ENCODE measurements at regions not wholly inside any gene's neighbourhood (a gene's known extent, or its start where the extent isn't known, plus 50 kb on each side); places are given as distances from the start of the nearest gene placed in this dataset.
"Not testable (repeated sequence)": the region's sequence is repeated elsewhere in the genome, so short reads cannot be mapped to it uniquely, and the experiment has no call there.

- in situ Hi-C loops (cut with HindIII; ENCODE audit: low pct_unique_long_range_greater_than_20kb, low sequenced_read_pairs); DNase-seq (ENCODE audit: low read depth): not testable (repeated sequence)
These were observed 63.1 kb downstream of the TRIM43 start for GRCh38 chr2:95654897-95655296.

DNA sequence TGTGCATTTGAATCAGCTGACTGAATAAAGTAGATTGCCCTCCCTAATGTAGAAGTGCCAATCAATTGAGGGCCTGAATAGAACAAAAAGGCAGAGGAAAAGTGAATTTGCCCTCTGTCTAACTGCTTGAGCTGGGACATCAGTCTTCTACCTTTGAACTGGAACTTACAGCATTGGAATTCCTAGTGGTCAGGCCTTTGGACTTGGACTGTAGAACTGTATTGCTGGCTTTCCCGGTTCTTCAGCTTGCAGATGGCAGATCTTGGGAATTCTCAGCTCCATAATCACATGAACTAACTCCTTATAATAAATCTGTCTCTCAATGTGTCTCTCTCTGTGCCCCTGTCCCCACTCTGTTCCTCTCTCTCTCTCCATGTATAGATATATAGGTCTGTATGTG is 64.8 kb downstream of the TRIM43 start:
- in situ Hi-C loops (cut with HindIII; ENCODE audit: low pct_unique_long_range_greater_than_20kb, low sequenced_read_pairs); DNase-seq (ENCODE audit: low read depth): not testable (repeated sequence)

DNA sequence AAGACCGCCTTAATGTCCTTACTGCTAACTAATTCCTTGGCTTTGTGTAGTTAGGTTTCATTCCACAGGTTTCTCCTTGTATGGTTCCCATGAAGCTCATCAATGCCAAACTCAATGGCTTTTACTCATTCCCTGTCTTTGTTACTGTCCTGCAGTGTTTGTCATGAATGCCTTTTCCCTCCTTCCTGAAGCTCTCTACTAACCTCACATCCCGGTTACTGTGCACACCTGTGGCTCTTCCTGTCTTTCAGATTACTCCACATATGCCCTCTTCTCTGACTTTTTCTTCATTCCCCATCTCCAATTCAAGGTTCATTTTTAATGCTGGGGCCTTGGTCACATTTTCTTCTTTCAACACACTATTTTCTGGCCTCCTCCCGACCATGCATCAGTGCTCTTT is 66.1 kb downstream of the TRIM43 start:
- DNase-seq (ENCODE audit: low read depth); in situ Hi-C loops (cut with HindIII; ENCODE audit: low pct_unique_long_range_greater_than_20kb, low sequenced_read_pairs): not testable (repeated sequence)

GRCh38 chr2:95660766-95661562 is 69.2 kb downstream of the TRIM43 start:
- DNase-seq (ENCODE audit: low read depth); in situ Hi-C loops (cut with HindIII; ENCODE audit: low pct_unique_long_range_greater_than_20kb, low sequenced_read_pairs): not testable (repeated sequence)

- in situ Hi-C loops (cut with HindIII; ENCODE audit: low pct_unique_long_range_greater_than_20kb, low sequenced_read_pairs); DNase-seq (ENCODE audit: low read depth): not testable (repeated sequence)
These were observed 72.0 kb downstream of the TRIM43 start for GRCh38 chr2:95663471-95664441.

DNA sequence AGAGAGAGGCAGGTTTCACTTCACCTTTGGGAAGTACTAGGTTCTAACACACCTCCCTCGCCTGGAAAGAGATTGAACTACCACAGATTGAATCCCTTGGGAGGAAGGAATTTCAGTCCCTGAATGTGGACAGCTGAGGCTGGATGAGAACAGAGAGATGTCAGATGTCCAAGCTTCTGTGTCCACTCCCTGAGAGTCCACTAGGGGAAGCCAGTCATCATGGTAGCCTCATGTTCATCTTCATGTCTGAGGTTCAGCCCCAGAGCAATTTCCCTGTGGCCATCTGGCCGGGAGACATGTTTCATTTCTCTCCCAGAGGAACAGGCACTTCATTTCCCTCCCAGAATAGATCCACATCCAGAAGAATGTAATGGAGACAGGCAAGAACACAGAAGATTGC is 74.8 kb downstream of the TRIM43 start:
- in situ Hi-C loops (cut with HindIII; ENCODE audit: low pct_unique_long_range_greater_than_20kb, low sequenced_read_pairs); DNase-seq (ENCODE audit: low read depth): not testable (repeated sequence)

DNA sequence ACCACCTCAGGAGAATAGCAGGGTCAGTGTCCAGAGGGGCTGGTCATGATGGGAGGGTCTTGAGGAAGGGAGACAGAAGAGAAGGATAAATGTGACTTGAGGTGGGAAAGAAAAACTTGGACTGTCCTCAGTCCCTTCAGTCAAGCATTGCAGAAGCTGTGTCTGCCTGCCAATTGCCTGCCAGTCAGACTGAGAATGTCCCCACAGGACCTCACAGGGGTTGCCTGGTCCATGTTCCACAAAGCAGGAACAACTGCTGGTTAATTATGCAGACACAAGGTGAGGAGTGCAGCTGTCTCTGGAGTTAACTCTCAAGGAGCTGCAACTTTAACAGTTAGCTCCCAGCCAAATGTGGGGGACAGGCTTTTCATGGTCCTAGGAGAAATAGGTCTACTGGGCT is 75.7 kb downstream of the TRIM43 start:
- in situ Hi-C loops (cut with HindIII; ENCODE audit: low pct_unique_long_range_greater_than_20kb, low sequenced_read_pairs): no loop called here

GRCh38 chr2:95668934-95669333 is 77.1 kb downstream of the TRIM43 start:
- DNase-seq (ENCODE audit: low read depth); in situ Hi-C loops (cut with HindIII; ENCODE audit: low pct_unique_long_range_greater_than_20kb, low sequenced_read_pairs): not testable (repeated sequence)

More for the DNA sequence above, 75.7 kb downstream of the TRIM43 start:
- DNase-seq (ENCODE audit: low read depth): no peak

DNA sequence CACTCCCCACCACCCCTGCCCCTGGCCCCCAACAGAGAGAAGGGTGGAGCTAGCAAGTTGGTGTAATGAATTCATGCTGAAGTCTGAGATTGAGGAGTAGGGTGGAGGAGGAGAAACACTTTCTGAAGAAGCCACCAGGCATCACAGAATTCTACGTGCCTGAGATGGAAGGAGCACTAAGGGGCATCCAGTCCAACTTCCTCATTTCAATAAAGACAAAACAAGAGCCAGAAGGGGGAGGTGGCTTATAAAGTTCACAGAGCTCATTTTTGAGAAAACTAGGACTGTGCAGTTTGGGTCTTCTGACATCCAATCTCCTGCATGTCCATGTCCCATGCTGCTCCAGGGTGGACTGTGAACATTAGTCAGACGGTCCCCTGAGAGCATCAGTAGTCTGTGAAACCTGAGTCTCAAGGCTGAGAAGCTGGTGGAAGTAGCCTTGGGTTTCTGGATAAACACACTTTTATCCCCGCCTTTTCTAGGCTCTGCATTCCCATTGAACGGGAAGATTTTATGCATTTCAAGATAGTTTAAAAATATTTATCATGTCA is 77.7 kb downstream of the TRIM43 start:
- no peak for DNase-seq (ENCODE audit: low read depth)
- in situ Hi-C loops (cut with HindIII; ENCODE audit: low pct_unique_long_range_greater_than_20kb, low sequenced_read_pairs): no loop called here

DNA sequence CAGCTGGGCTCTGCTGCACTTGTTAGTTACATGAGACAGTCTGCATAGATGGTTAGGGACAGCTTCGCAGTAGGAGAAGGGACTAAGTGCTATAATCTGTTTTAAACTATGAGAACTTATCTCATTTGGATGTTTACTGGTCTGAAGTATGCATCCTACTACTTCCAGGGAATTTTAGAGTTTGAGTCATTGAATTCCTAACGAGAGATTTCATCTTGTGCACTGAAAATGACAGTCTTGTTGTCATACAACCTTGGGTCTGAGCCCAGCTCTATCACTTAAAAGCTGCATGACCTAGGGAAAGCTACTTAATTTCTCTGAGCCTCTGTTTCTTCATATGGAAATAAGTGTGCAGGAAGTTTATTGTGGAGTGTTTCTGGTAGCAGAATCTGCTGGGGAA is 78.4 kb downstream of the TRIM43 start:
- DNase-seq (ENCODE audit: low read depth): no peak
- in situ Hi-C loops (cut with HindIII; ENCODE audit: low pct_unique_long_range_greater_than_20kb, low sequenced_read_pairs): no loop called here

GRCh38 chr2:95670686-95671085 is 78.9 kb downstream of the TRIM43 start:
- no peak for DNase-seq (ENCODE audit: low read depth)
- in situ Hi-C loops (cut with HindIII; ENCODE audit: low pct_unique_long_range_greater_than_20kb, low sequenced_read_pairs): no loop called here

DNA sequence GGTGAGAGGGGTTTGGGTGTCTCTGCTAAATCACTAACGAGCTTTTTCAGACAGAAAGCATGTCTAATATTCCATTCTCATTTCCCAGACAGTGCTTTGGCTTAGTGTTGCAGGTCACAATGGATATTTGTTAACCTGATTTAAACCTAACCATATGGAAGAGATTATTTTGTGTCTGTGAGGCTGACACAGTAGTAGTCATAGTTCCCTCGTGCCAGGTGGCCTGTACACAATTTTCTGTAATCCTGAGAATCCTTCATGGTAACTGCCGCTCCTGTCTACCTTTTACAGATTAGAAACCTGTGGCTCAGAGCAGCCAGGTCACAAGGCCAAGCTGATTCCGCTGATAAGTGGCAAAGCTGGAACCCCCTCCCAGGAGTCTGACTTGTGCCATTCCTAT is 79.4 kb downstream of the TRIM43 start:
- DNase-seq (ENCODE audit: low read depth); in situ Hi-C loops (cut with HindIII; ENCODE audit: low pct_unique_long_range_greater_than_20kb, low sequenced_read_pairs): not testable (repeated sequence)

GRCh38 chr2:95671992-95672391 is 80.2 kb downstream of the TRIM43 start:
- in situ Hi-C loops (cut with HindIII; ENCODE audit: low pct_unique_long_range_greater_than_20kb, low sequenced_read_pairs); DNase-seq (ENCODE audit: low read depth): not testable (repeated sequence)

DNA sequence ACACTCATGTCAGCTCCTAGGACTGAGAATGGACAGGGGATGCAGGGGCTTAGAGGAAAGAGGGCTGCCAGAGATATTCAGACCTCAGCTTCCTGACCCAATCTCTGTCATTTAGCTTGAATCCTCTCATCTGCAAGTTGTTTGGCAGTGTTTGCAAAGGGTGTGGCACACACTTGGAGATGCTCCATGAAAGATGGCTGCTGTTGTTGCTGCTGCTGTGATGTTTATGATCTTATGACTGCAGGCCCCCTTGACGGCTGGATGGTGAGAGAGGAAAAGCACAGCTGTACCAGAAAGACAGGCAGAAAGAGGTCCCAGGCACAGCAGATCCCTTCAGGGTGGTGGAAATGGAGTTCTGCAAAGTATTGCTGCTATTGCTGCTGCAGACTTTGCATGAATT is 80.7 kb downstream of the TRIM43 start:
- in situ Hi-C loops (cut with HindIII; ENCODE audit: low pct_unique_long_range_greater_than_20kb, low sequenced_read_pairs); DNase-seq (ENCODE audit: low read depth): not testable (repeated sequence)

GRCh38 chr2:95674186-95674585 is 82.4 kb downstream of the TRIM43 start:
- no peak for DNase-seq (ENCODE audit: low read depth)
- in situ Hi-C loops (cut with HindIII; ENCODE audit: low pct_unique_long_range_greater_than_20kb, low sequenced_read_pairs): no loop called here

DNA sequence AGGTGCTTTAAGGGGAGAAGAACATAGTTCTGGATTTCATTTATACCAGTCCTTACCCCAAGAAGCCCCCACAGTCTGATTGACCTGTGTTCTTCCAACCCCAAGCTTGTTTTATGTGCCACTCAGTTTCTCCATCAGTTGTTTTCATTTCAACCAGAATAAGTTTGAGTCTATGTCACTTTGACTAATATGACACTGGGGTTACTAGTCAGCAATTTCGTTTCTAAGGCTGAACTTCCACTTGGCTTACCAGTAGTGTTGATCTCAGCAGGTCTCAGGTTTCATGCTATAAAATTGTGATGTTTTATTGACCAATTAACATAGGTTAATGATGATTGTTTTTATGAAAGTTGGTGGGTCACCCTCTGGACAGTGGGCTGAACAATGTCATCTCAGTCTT is 84.8 kb downstream of the TRIM43 start:
- DNase-seq (ENCODE audit: low read depth): not testable (repeated sequence)

GRCh38 chr2:95677346-95677745 is 85.5 kb downstream of the TRIM43 start:
- in situ Hi-C loops (cut with HindIII; ENCODE audit: low pct_unique_long_range_greater_than_20kb, low sequenced_read_pairs): no loop called here
- DNase-seq (ENCODE audit: low read depth): no peak

More for the DNA sequence above, 84.8 kb downstream of the TRIM43 start:
- in situ Hi-C loops (cut with HindIII; ENCODE audit: low pct_unique_long_range_greater_than_20kb, low sequenced_read_pairs): not testable (repeated sequence)

GRCh38 chr2:95677833-95678232 is 86.0 kb downstream of the TRIM43 start:
- DNase-seq (ENCODE audit: low read depth); in situ Hi-C loops (cut with HindIII; ENCODE audit: low pct_unique_long_range_greater_than_20kb, low sequenced_read_pairs): not testable (repeated sequence)

DNA sequence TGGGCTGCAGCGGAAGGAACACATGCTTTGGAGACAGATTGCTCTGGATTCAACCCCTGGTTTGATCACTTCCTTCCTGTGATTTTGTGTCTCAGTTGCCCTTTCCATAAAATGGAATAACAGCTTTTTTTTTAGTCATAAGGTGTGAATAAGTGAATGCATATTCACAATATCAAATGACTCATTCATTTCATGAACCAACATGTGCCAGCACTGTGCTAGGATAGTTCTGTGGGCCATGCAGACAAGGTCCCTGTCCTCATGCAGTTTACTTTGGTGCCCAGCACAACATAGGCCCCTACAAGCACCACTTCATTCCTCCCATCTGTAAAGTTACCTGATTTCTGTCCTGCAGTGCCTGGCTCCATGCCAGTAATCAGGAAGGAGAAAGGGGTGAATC is 89.4 kb downstream of the TRIM43 start:
- in situ Hi-C loops (cut with HindIII; ENCODE audit: low pct_unique_long_range_greater_than_20kb, low sequenced_read_pairs); DNase-seq (ENCODE audit: low read depth): not testable (repeated sequence)
